Psoas muscle (tissue), 7 donors: ENCODE measurements at regions not wholly inside any gene's neighbourhood (a gene's known extent, or its start where the extent isn't known, plus 50 kb on each side); places are given as distances from the start of the nearest gene placed in this dataset.

Experiments used
- ATAC-seq, 4 donors: fragments of 200-7000 bp; cut with Tn5 transposase; one replicate each; pipeline ENCODE4 v1.9.1; 2020; ENCODE audit warnings: moderate library complexity in 3 of 4, mild to moderate bottlenecking in 2 of 4
- DNase-seq, 2 donors: peaks; one replicate each; pipeline ENCODE4 v3.0.0-alpha.2; 2020
- H3K27ac ChIP-seq: fragments of 200-600 bp; one replicate; pipeline ENCODE4 v1.8.0; 2022
- H3K27me3 ChIP-seq, 3 donors: fragments of 200-600 bp in 1 of 3; one replicate each; pipeline versions ENCODE4 v1.6.1 to v1.8.0; 2013 to 2022; ENCODE audit warnings: low read length in 2 of 3, mild to moderate bottlenecking in 2 of 3, moderate library complexity in 1 of 3; ENCODE audit not compliant: insufficient read depth in 3 of 3
- H3K36me3 ChIP-seq, 2 donors: fragments of 200-600 bp in 1 of 2; one replicate each; pipeline versions ENCODE4 v1.6.1 to v1.8.0; 2013 to 2022; ENCODE audit warnings: low read depth in 1 of 2, mild to moderate bottlenecking in 1 of 2, moderate library complexity in 1 of 2; ENCODE audit not compliant: insufficient read depth in 1 of 2
- H3K4me1 ChIP-seq: fragments of 200-600 bp; one replicate; pipeline ENCODE4 v1.8.0; 2022
- H3K4me3 ChIP-seq: fragments of 200-600 bp; one replicate; pipeline ENCODE4 v1.8.0; 2022; ENCODE audit warnings: mild to moderate bottlenecking
- H3K9me3 ChIP-seq: fragments of 200-600 bp; one replicate; pipeline ENCODE4 v1.8.0; 2022
- CTCF ChIP-seq: fragments of 200-600 bp; IDR thresholded peaks from one replicate; pipeline ENCODE4 v1.8.0; 2022; ENCODE audit warnings: antibody characterized with exemption
- WGBS, 3 donors: extraction: QIAGEN DNeasy Blood & Tissue Kit; methylation state at CpG; one replicate each; pipeline versions ENCODE4 v1.1.6 to v1.1.7; 2013; 5-methylcytosine and 5-hydroxymethylcytosine counted together
- intact Hi-C, 2 donors: fragments of 100-400 bp; cut with DNase I; formaldehyde crosslinking; loops; one replicate each; pipeline versions ENCODE4 v1.11.0 to v1.14.2; 2022
- donor health status: healthy with polysubstance abuse.
- donor health status: DM: no; HTN: no; CAD: no; lungs with moderate emphysema.
- donor health status: Bipolar disorder and iron deficiency.
- donor health status: healthy.
- donor health status: DM: yes; HTN: yes; CAD: no.
- donor health status: DM: no; HTN: no; CAD: no.
- donor health status: DM: yes; HTN: yes; CAD: no.

GRCh38 chr9:79334711-79335110 is 237.1 kb upstream of the TLE4 start:
- ATAC-seq (no peak), DNase-seq (no peak)
- H3K27ac ChIP-seq, result no peak overlapping the region
- no peak for TF ChIP-seq CTCF
- intact Hi-C loops, result no loop called here
- H3K36me3 ChIP-seq, result no peaks in the 10 kb centered on the region
- no peaks in the 10 kb centered on the region for H3K4me1 ChIP-seq
- H3K9me3 ChIP-seq, result no peaks in the 10 kb centered on the region
- 48 to 71% (median 64%) methylated on average over 1 of the region's 1 CpG for WGBS, 3 donors
- H3K27me3 ChIP-seq, result no peaks in the 10 kb centered on the region
- H3K4me3 ChIP-seq, result no peak overlapping the region

- Histone ChIP-seq H3K36me3 (no peaks in the 10 kb centered on the region), H3K4me3 (no peak overlapping the region), H3K4me1 (no peaks in the 10 kb centered on the region), H3K27ac (no peak overlapping the region), H3K9me3 (no peaks in the 10 kb centered on the region), H3K27me3 (no peaks in the 10 kb centered on the region)
- intact Hi-C loops, result no loop called here
- no peak for TF ChIP-seq CTCF
- peak in 1 of 2 donors; percentile 48 for DNase-seq
- ATAC-seq, result no peak
- 95 to 100% (median 96%) methylated on average over 1 of the region's 1 CpG for WGBS, 3 donors
Observed at GRCh38 chr9:79335987-79336386, 235.8 kb upstream of the TLE4 start.

- H3K9me3 ChIP-seq, result no peaks in the 10 kb centered on the region
- 83 to 92% (median 84%) methylated on average over 6 of the region's 6 CpGs for WGBS, 3 donors
- DNase-seq (no peak), ATAC-seq (no peak)
- no peaks in the 10 kb centered on the region for H3K36me3 ChIP-seq
- no peak overlapping the region for H3K4me3 ChIP-seq
- no peak overlapping the region for H3K27ac ChIP-seq
- no peaks in the 10 kb centered on the region for H3K4me1 ChIP-seq
- intact Hi-C loops, result no loop called here
- no peaks in the 10 kb centered on the region for H3K27me3 ChIP-seq
- no peak for TF ChIP-seq CTCF
Observed at GRCh38 chr9:79341561-79341960, 230.2 kb upstream of the TLE4 start.

GRCh38 chr9:79346350-79347020 is 225.3 kb upstream of the TLE4 start:
- Histone ChIP-seq H3K9me3 (no peaks in the 10 kb centered on the region), H3K27ac (no peak overlapping the region), H3K36me3 (no peaks in the 10 kb centered on the region), H3K27me3 (peaks cover 0 to 13% (median 0%) of the 10 kb centered on the region in 3 donors), H3K4me1 (no peaks in the 10 kb centered on the region), H3K4me3 (no peak overlapping the region)
- intact Hi-C loops, result no loop called here
- no peak for ATAC-seq
- WGBS, 3 donors, result 12 to 21% (median 15%) methylated on average over 3 of the region's 3 CpGs
- DNase-seq, result no peak
- no peak for TF ChIP-seq CTCF

GRCh38 chr9:79352322-79352721 is 219.4 kb upstream of the TLE4 start:
- Histone ChIP-seq H3K4me3 (no peak overlapping the region), H3K27me3 (peaks cover 0 to 8% (median 0%) of the 10 kb centered on the region in 3 donors), H3K4me1 (no peaks in the 10 kb centered on the region), H3K27ac (no peak overlapping the region), H3K36me3 (no peaks in the 10 kb centered on the region), H3K9me3 (no peaks in the 10 kb centered on the region)
- no peak for DNase-seq
- TF ChIP-seq CTCF, result no peak
- ATAC-seq, result no peak
- intact Hi-C loops, result no loop called here
- 69 to 77% (median 75%) methylated on average over 3 of the region's 3 CpGs for WGBS, 3 donors
